ENCODE measurements at regions not wholly inside any gene's neighbourhood (a gene's known extent, or its start where the extent isn't known, plus 50 kb on each side); places are given as distances from the start of the nearest gene placed in this dataset.

GRCh38 chr15:46701896-46702295 is 1015.4 kb upstream of the SEMA6D start:
- H2AFZ ChIP-seq (ENCODE audit: low read length): no peak overlapping the region
- no CpG with 5 or more reads among the region's 4 CpGs for WGBS (ENCODE audit: extremely low coverage, insufficient read length, low lambda C conversion rate)
- peaks cover 0 to 6% of the 10 kb centered on the region in 2 experiments; a peak in 2 of 5 replicates for H3K9me3 Mint-ChIP-seq

More at GRCh38 chr15:46701896-46702295, 1015.4 kb upstream of the SEMA6D start:
- H2BK12ac ChIP-seq (ENCODE audit: insufficient read length, low read depth, low read length): no peak overlapping the region
- H2AK5ac ChIP-seq (ENCODE audit: insufficient read length, low read length): no peak overlapping the region
- no peak overlapping the region for H3K4me2 ChIP-seq (ENCODE audit: insufficient read depth, insufficient read length, low read length)
- H4K5ac ChIP-seq (ENCODE audit: insufficient read length, low read depth, low read length): no peak overlapping the region
- no peak overlapping the region for H3K23ac ChIP-seq (ENCODE audit: insufficient read length, low read depth, low read length)
- H3K27me3 Mint-ChIP-seq (ENCODE audit: low read depth): no peaks in the 10 kb centered on the region
- H3K4ac ChIP-seq (ENCODE audit: low read depth, low read length): no peak overlapping the region
- H3K27ac Mint-ChIP-seq: no peak overlapping the region
- H2BK120ac ChIP-seq (ENCODE audit: low read depth, low read length, poor library complexity, severe bottlenecking): no peak overlapping the region
- no peak overlapping the region for H3K27ac ChIP-seq (ENCODE audit: insufficient read length, low read depth, low read length)
- no peaks in the 10 kb centered on the region for H3K79me2 ChIP-seq (ENCODE audit: insufficient read depth, low read length)
- no peak for TF ChIP-seq CTCF (conservative IDR thresholded peaks at IDR 0.05)
- no peak overlapping the region for H3K4me3 Mint-ChIP-seq
- H2BK20ac ChIP-seq (ENCODE audit: low read depth, low read length, poor library complexity, severe bottlenecking): no peak overlapping the region
- H2BK15ac ChIP-seq (ENCODE audit: low read depth, low read length): no peak overlapping the region
- DNase-seq: no peak
- no peaks in the 10 kb centered on the region for H3K4me1 Mint-ChIP-seq
- H3K23me2 ChIP-seq (ENCODE audit: insufficient read length, low read depth, low read length, poor library complexity, severe bottlenecking): no peaks in the 10 kb centered on the region
- no peak overlapping the region for H3K56ac ChIP-seq (ENCODE audit: insufficient read length, low read depth, low read length)
- H3K36me3 Mint-ChIP-seq (ENCODE audit: insufficient read depth in 1 of 3, low read depth in 3 of 3): no peaks in the 10 kb centered on the region
- no peaks in the 10 kb centered on the region for H3K9me3 ChIP-seq (ENCODE audit: control insufficient read depth, low read depth, low read length)
- no peak overlapping the region for H3K18ac ChIP-seq (ENCODE audit: insufficient read length, low read depth, low read length)
- H4K20me1 ChIP-seq (ENCODE audit: control insufficient read depth, insufficient read depth, insufficient read length): no peaks in the 10 kb centered on the region
- no peak overlapping the region for H4K8ac ChIP-seq (replicated peaks; ENCODE audit: insufficient read length, low read depth, low read length)
- H2BK5ac ChIP-seq (ENCODE audit: insufficient read length, low read length): no peak overlapping the region
- H3K14ac ChIP-seq (ENCODE audit: insufficient read depth, low read length): no peak overlapping the region
- H3K4me1 ChIP-seq (ENCODE audit: insufficient read depth, low read length): no peaks in the 10 kb centered on the region
- no peak overlapping the region for H3K9ac ChIP-seq (ENCODE audit: extremely low read depth, insufficient read length, low read length)
- H3K27me3 ChIP-seq (ENCODE audit: insufficient read depth, low read length): no peaks in the 10 kb centered on the region
- no peak overlapping the region for H4K91ac ChIP-seq (ENCODE audit: insufficient read length, low read depth, low read length)
- no peak overlapping the region for H3T11ph ChIP-seq (ENCODE audit: low read length)
- no peaks in the 10 kb centered on the region for H3K79me1 ChIP-seq (ENCODE audit: insufficient read depth, low read depth, low read length, poor library complexity, severe bottlenecking)

All from H9 (cell line).